ENCODE measurements at regions not wholly inside any gene's neighbourhood (a gene's known extent, or its start where the extent isn't known, plus 50 kb on each side); places are given as distances from the start of the nearest gene placed in this dataset.

DNA sequence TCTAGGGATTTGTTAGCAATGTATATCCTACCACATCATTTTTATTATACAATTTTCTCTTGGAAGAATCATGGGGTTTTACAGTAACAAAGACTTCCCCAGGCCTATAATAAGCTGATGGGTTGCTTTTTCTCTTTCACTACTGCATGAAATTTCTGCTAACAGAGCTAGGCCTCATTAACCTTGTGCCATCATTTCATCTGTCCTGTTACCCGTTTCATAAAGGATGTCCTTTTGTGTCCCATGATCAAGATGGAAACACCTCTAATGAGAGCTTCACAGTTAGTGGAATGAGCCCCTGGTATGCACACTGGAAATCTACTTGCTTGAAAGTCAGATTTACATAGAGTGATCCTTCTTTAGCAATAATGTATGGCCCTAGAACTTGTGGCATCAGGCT lies 138.7 kb downstream of the RXFP2 start:
- no peak overlapping the region for H3K27ac ChIP-seq (ENCODE audit: low read depth, low read length)
- no peaks in the 10 kb centered on the region for H3K4me1 ChIP-seq (ENCODE audit: control insufficient read depth in 1 of 2, insufficient read depth in 2 of 2, low read length in 2 of 2)
- no peak overlapping the region for H3K4me3 ChIP-seq (ENCODE audit: low read depth in 1 of 2, low read length in 2 of 2)

DNA sequence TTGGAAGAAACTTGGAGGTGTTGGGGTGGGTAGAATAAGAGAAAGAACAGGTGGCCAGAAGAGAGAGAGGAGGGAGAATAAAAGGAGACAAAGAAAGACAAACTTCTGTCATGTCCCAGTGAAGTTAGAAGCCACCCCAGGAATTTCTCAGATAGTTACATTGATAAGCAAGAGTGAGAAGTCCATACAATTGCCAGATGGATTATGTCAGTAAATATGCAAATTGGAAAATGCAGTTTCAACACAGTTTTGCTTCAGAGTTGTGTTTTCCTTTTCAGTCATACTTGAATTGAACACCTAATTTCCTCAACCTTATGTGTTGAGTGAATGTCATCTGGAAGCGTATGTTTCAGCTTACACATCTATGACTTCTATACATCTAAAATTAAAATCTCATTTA lies 139.2 kb downstream of the RXFP2 start:
- no peaks in the 10 kb centered on the region for H3K9me3 ChIP-seq (ENCODE audit: control insufficient read depth in 1 of 2, low read length in 2 of 2)
- no peaks in the 10 kb centered on the region for H3K36me3 ChIP-seq (ENCODE audit: control insufficient read depth in 1 of 2, insufficient read depth in 2 of 2, low read length in 2 of 2)
- H3K4me1 ChIP-seq (ENCODE audit: control insufficient read depth in 1 of 2, insufficient read depth in 2 of 2, low read length in 2 of 2): no peaks in the 10 kb centered on the region
- H3K27me3 ChIP-seq (ENCODE audit: control insufficient read depth in 1 of 2, insufficient read depth in 2 of 2, low read length in 2 of 2): no peaks in the 10 kb centered on the region
- no peak overlapping the region for H3K4me3 ChIP-seq (ENCODE audit: low read depth in 1 of 2, low read length in 2 of 2)
- no peak overlapping the region for H3K9ac ChIP-seq (ENCODE audit: low read depth in 1 of 2, low read length in 2 of 2)
- H3K27ac ChIP-seq (ENCODE audit: low read depth, low read length): no peak overlapping the region

More for the DNA sequence above, 138.7 kb downstream of the RXFP2 start:
- Histone ChIP-seq H3K9ac (ENCODE audit: low read depth in 1 of 2, low read length in 2 of 2) (no peak overlapping the region), H3K27me3 (ENCODE audit: control insufficient read depth in 1 of 2, insufficient read depth in 2 of 2, low read length in 2 of 2) (no peaks in the 10 kb centered on the region), H3K9me3 (ENCODE audit: control insufficient read depth in 1 of 2, low read length in 2 of 2) (no peaks in the 10 kb centered on the region), H3K36me3 (ENCODE audit: control insufficient read depth in 1 of 2, insufficient read depth in 2 of 2, low read length in 2 of 2) (no peaks in the 10 kb centered on the region)

DNA sequence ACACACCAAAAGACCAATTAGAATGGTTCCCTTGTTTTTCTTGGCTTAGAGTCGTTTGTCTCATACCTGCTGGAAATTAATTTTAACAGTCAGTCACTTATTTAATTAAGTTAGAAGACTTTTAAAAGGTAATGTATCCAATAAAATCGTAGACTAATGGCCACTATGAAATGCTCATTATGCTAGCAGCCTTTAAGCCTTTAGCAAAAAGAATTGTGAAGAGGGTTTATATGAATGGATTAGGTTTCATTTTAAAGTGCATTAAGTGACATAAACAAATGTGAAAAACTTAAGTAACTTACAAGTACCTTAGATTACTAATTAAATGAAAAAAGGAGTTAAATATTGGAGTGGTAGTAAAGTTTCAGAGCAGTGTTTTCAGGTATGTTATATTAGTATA lies 139.6 kb downstream of the RXFP2 start:
- no peaks in the 10 kb centered on the region for H3K36me3 ChIP-seq (ENCODE audit: control insufficient read depth in 1 of 2, insufficient read depth in 2 of 2, low read length in 2 of 2)
- no peak overlapping the region for H3K27ac ChIP-seq (ENCODE audit: low read depth, low read length)
- no peaks in the 10 kb centered on the region for H3K9me3 ChIP-seq (ENCODE audit: control insufficient read depth in 1 of 2, low read length in 2 of 2)
- H3K27me3 ChIP-seq (ENCODE audit: control insufficient read depth in 1 of 2, insufficient read depth in 2 of 2, low read length in 2 of 2): no peaks in the 10 kb centered on the region
- H3K9ac ChIP-seq (ENCODE audit: low read depth in 1 of 2, low read length in 2 of 2): no peak overlapping the region
- H3K4me1 ChIP-seq (ENCODE audit: control insufficient read depth in 1 of 2, insufficient read depth in 2 of 2, low read length in 2 of 2): no peaks in the 10 kb centered on the region
- H3K4me3 ChIP-seq (ENCODE audit: low read depth in 1 of 2, low read length in 2 of 2): no peak overlapping the region

DNA sequence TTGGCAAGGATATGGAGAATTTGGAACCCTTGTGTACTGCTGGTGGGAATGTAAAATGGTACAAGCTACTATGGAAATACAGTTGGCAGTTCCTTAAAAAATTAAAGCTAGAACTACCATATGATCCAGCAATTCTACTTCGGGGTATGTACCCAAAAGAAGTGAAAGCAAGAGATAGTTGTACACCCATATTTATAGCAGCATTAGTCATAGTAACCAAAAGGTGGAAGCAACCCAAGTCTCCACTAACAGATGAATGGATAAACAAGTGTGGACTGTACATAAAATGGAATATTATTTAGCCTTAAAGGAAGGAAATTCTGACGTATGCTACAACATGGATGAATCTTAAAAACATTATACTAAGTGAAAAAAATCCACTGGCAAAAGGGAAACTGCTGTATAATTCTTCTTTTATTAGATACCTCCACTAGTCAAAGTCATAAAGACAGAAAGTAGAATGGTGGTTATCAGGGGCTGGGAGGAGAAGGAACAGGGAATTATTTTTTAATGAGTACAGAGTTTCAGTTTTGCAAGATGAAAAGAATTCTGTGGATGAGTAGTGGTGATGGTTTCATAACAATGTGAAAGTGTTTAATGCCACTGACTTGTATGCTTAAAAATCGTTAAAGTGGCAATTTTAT lies 141.6 kb downstream of the RXFP2 start:
- H3K4me1 ChIP-seq (ENCODE audit: control insufficient read depth in 1 of 2, insufficient read depth in 2 of 2, low read length in 2 of 2): no peaks in the 10 kb centered on the region
- no peaks in the 10 kb centered on the region for H3K9me3 ChIP-seq (ENCODE audit: control insufficient read depth in 1 of 2, low read length in 2 of 2)
- no peaks in the 10 kb centered on the region for H3K27me3 ChIP-seq (ENCODE audit: control insufficient read depth in 1 of 2, insufficient read depth in 2 of 2, low read length in 2 of 2)
- H3K4me3 ChIP-seq (ENCODE audit: low read depth in 1 of 2, low read length in 2 of 2): no peak overlapping the region
- no peak overlapping the region for H3K9ac ChIP-seq (ENCODE audit: low read depth in 1 of 2, low read length in 2 of 2)
- H3K27ac ChIP-seq (ENCODE audit: low read depth, low read length): no peak overlapping the region
- H3K36me3 ChIP-seq (ENCODE audit: control insufficient read depth in 1 of 2, insufficient read depth in 2 of 2, low read length in 2 of 2): no peaks in the 10 kb centered on the region

DNA sequence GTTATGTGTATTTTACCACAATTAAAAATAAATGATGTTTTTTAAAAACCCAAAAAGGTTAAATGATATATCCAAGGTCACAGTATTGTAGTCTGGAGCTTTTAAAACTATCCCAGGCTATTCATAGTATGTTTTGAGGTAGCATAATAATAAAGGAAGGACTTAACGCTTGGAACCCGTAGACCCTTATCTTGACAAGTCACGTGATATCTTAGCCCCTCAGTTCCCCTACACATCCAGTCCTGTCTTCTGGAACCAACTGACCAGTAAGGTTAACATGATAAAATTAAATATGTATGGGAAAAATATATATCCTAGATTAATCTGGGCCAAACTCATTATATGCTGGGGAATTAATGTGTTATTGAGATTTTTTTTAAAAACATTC lies 142.2 kb downstream of the RXFP2 start:
- no peak overlapping the region for H3K9ac ChIP-seq (ENCODE audit: low read depth in 1 of 2, low read length in 2 of 2)
- H3K4me1 ChIP-seq (ENCODE audit: control insufficient read depth in 1 of 2, insufficient read depth in 2 of 2, low read length in 2 of 2): no peaks in the 10 kb centered on the region
- H3K27ac ChIP-seq (ENCODE audit: low read depth, low read length): no peak overlapping the region
- no peak overlapping the region for H3K4me3 ChIP-seq (ENCODE audit: low read depth in 1 of 2, low read length in 2 of 2)
- no peaks in the 10 kb centered on the region for H3K27me3 ChIP-seq (ENCODE audit: control insufficient read depth in 1 of 2, insufficient read depth in 2 of 2, low read length in 2 of 2)
- no peaks in the 10 kb centered on the region for H3K9me3 ChIP-seq (ENCODE audit: control insufficient read depth in 1 of 2, low read length in 2 of 2)
- H3K36me3 ChIP-seq (ENCODE audit: control insufficient read depth in 1 of 2, insufficient read depth in 2 of 2, low read length in 2 of 2): no peaks in the 10 kb centered on the region

DNA sequence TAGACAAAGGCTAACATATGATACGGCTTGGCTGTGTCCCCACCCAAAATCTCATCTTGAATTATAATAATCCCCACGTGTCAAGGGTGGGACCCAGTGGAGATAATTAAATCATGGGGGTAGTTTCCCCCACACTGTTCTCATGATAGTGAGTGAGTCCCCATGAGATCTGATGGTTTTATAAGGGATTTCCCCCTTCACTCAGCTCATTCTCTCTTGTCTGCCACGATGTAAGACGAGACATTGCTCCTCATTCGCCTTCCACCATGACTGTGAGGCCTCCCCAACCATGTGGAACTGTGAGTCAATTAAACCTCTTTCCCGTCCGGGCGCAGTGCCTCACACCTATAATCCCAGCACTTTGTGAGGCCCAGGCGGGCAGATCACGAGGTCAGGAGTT lies 143.5 kb downstream of the RXFP2 start:
- no peak overlapping the region for H3K27ac ChIP-seq (ENCODE audit: low read depth, low read length)

DNA sequence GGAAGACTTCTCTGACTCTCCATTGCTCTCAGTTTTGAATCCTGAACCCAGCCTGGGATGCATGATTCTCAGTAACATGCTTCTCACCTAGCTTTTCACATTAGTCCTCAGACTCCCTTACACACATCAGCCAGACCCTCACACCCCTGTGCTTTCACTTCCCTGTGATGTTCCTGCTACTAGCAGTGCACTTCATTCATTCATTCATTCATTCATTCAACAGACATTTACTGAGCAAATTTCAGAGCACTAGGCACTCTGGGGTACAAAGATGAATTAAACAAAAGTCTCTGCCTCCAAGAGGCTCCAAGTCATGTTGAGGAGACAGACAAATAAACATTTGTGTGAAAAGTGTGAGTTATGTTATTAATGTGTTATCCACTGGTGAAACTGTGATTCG lies 145.2 kb downstream of the RXFP2 start:
- Histone ChIP-seq H3K4me1 (ENCODE audit: control insufficient read depth in 1 of 2, insufficient read depth in 2 of 2, low read length in 2 of 2) (no peaks in the 10 kb centered on the region), H3K9ac (ENCODE audit: low read depth in 1 of 2, low read length in 2 of 2) (no peak overlapping the region), H3K27ac (ENCODE audit: low read depth, low read length) (no peak overlapping the region), H3K9me3 (ENCODE audit: control insufficient read depth in 1 of 2, low read length in 2 of 2) (no peaks in the 10 kb centered on the region), H3K27me3 (ENCODE audit: control insufficient read depth in 1 of 2, insufficient read depth in 2 of 2, low read length in 2 of 2) (no peaks in the 10 kb centered on the region), H3K36me3 (ENCODE audit: control insufficient read depth in 1 of 2, insufficient read depth in 2 of 2, low read length in 2 of 2) (no peaks in the 10 kb centered on the region), H3K4me3 (ENCODE audit: low read depth in 1 of 2, low read length in 2 of 2) (no peak overlapping the region)

More for the DNA sequence above, 143.5 kb downstream of the RXFP2 start:
- Histone ChIP-seq H3K9me3 (ENCODE audit: control insufficient read depth in 1 of 2, low read length in 2 of 2) (no peaks in the 10 kb centered on the region), H3K9ac (ENCODE audit: low read depth in 1 of 2, low read length in 2 of 2) (no peak overlapping the region), H3K36me3 (ENCODE audit: control insufficient read depth in 1 of 2, insufficient read depth in 2 of 2, low read length in 2 of 2) (no peaks in the 10 kb centered on the region), H3K27me3 (ENCODE audit: control insufficient read depth in 1 of 2, insufficient read depth in 2 of 2, low read length in 2 of 2) (no peaks in the 10 kb centered on the region), H3K4me1 (ENCODE audit: control insufficient read depth in 1 of 2, insufficient read depth in 2 of 2, low read length in 2 of 2) (no peaks in the 10 kb centered on the region), H3K4me3 (ENCODE audit: low read depth in 1 of 2, low read length in 2 of 2) (no peak overlapping the region)

GRCh38 chr13:31885994-31886393 lies 145.6 kb upstream of the FRY start:
- Histone ChIP-seq H3K4me1 (ENCODE audit: control insufficient read depth in 1 of 2, insufficient read depth in 2 of 2, low read length in 2 of 2) (no peaks in the 10 kb centered on the region), H3K9me3 (ENCODE audit: control insufficient read depth in 1 of 2, low read length in 2 of 2) (no peaks in the 10 kb centered on the region), H3K27me3 (ENCODE audit: control insufficient read depth in 1 of 2, insufficient read depth in 2 of 2, low read length in 2 of 2) (no peaks in the 10 kb centered on the region), H3K4me3 (ENCODE audit: low read depth in 1 of 2, low read length in 2 of 2) (no peak overlapping the region), H3K36me3 (ENCODE audit: control insufficient read depth in 1 of 2, insufficient read depth in 2 of 2, low read length in 2 of 2) (no peaks in the 10 kb centered on the region), H3K9ac (ENCODE audit: low read depth in 1 of 2, low read length in 2 of 2) (no peak overlapping the region), H3K27ac (ENCODE audit: low read depth, low read length) (no peak overlapping the region)

GRCh38 chr13:31887286-31887685 lies 144.3 kb upstream of the FRY start:
- Histone ChIP-seq H3K4me1 (ENCODE audit: control insufficient read depth in 1 of 2, insufficient read depth in 2 of 2, low read length in 2 of 2) (no peaks in the 10 kb centered on the region), H3K27ac (ENCODE audit: low read depth, low read length) (no peak overlapping the region), H3K4me3 (ENCODE audit: low read depth in 1 of 2, low read length in 2 of 2) (no peak overlapping the region)

DNA sequence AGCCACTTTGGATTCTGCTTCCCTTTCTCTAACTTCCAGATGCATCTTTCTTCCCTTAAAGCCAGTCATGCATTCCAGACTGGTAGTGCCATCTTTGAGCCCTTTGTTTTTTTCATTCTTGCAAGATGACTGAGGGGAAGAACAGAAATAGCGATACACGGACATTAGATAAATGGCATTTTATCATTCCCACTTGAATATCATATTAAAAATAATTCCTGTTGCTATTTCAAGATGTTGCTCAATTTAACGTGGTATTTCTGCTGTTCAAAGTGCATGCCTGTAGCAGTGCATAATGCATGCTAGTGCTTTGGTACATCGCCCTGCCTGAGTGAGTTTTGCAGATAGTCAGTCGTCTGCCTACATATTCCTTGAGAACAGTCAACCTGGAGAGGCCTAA lies 140.6 kb upstream of the FRY start:
- H3K4me1 ChIP-seq (ENCODE audit: control insufficient read depth in 1 of 2, insufficient read depth in 2 of 2, low read length in 2 of 2): no peaks in the 10 kb centered on the region
- no peaks in the 10 kb centered on the region for H3K9me3 ChIP-seq (ENCODE audit: control insufficient read depth in 1 of 2, low read length in 2 of 2)
- no peak overlapping the region for H3K4me3 ChIP-seq (ENCODE audit: low read depth in 1 of 2, low read length in 2 of 2)
- no peak overlapping the region for H3K27ac ChIP-seq (ENCODE audit: low read depth, low read length)
- H3K27me3 ChIP-seq (ENCODE audit: control insufficient read depth in 1 of 2, insufficient read depth in 2 of 2, low read length in 2 of 2): no peaks in the 10 kb centered on the region
- H3K9ac ChIP-seq (ENCODE audit: low read depth in 1 of 2, low read length in 2 of 2): no peak overlapping the region
- H3K36me3 ChIP-seq (ENCODE audit: control insufficient read depth in 1 of 2, insufficient read depth in 2 of 2, low read length in 2 of 2): no peaks in the 10 kb centered on the region

More at GRCh38 chr13:31887286-31887685, 144.3 kb upstream of the FRY start:
- Histone ChIP-seq H3K36me3 (ENCODE audit: control insufficient read depth in 1 of 2, insufficient read depth in 2 of 2, low read length in 2 of 2) (no peaks in the 10 kb centered on the region), H3K9ac (ENCODE audit: low read depth in 1 of 2, low read length in 2 of 2) (no peak overlapping the region), H3K27me3 (ENCODE audit: control insufficient read depth in 1 of 2, insufficient read depth in 2 of 2, low read length in 2 of 2) (no peaks in the 10 kb centered on the region), H3K9me3 (ENCODE audit: control insufficient read depth in 1 of 2, low read length in 2 of 2) (no peaks in the 10 kb centered on the region)

- Histone ChIP-seq H3K27ac (ENCODE audit: low read depth, low read length) (no peak overlapping the region), H3K27me3 (ENCODE audit: control insufficient read depth in 1 of 2, insufficient read depth in 2 of 2, low read length in 2 of 2) (no peaks in the 10 kb centered on the region)
Observed at GRCh38 chr13:31891472-31891871, 140.1 kb upstream of the FRY start.

More at GRCh38 chr13:31891472-31891871, 140.1 kb upstream of the FRY start:
- H3K9ac ChIP-seq (ENCODE audit: low read depth in 1 of 2, low read length in 2 of 2): no peak overlapping the region
- no peak overlapping the region for H3K4me3 ChIP-seq (ENCODE audit: low read depth in 1 of 2, low read length in 2 of 2)
- H3K9me3 ChIP-seq (ENCODE audit: control insufficient read depth in 1 of 2, low read length in 2 of 2): no peaks in the 10 kb centered on the region
- no peaks in the 10 kb centered on the region for H3K4me1 ChIP-seq (ENCODE audit: control insufficient read depth in 1 of 2, insufficient read depth in 2 of 2, low read length in 2 of 2)
- no peaks in the 10 kb centered on the region for H3K36me3 ChIP-seq (ENCODE audit: control insufficient read depth in 1 of 2, insufficient read depth in 2 of 2, low read length in 2 of 2)
